Neural cell (in vitro differentiated cells): ENCODE measurements at regions not wholly inside any gene's neighbourhood (a gene's known extent, or its start where the extent isn't known, plus 50 kb on each side); places are given as distances from the start of the nearest gene placed in this dataset.

Experiments
- CTCF ChIP-seq: fragments of 450-650 bp; IDR thresholded peaks from 2 replicates; pipeline ENCODE4 v1.5.1; 2014; ENCODE audit warnings: antibody characterized with exemption, mild to moderate bottlenecking, moderate library complexity; ENCODE audit not compliant: poor library complexity, severe bottlenecking
- EP300 ChIP-seq: fragments of 450-650 bp; conservative IDR thresholded peaks from 2 replicates; pipeline ENCODE4 v1.6.1; 2014; ENCODE audit warnings: antibody characterized with exemption, mild to moderate bottlenecking, moderate library complexity; ENCODE audit not compliant: poor library complexity, severe bottlenecking
- EZH2 ChIP-seq: fragments of 200-600, 300-800 bp; shearing (Covaris generic), sonication (generic); IDR thresholded peaks from 2 replicates; pipeline ENCODE4 v1.6.1; 2014; ENCODE audit warnings: antibody characterized with exemption, low read length, borderline replicate concordance, mild to moderate bottlenecking; ENCODE audit not compliant: insufficient read depth, poor library complexity, severe bottlenecking
- MXI1 ChIP-seq: fragments of 450-650 bp; conservative IDR thresholded peaks from 2 replicates; pipeline ENCODE4 v1.6.1; 2014; ENCODE audit warnings: antibody characterized with exemption, mild to moderate bottlenecking; ENCODE audit not compliant: poor library complexity, severe bottlenecking
- POLR2AphosphoS5 ChIP-seq: IDR thresholded peaks from 2 replicates; pipeline ENCODE4 v1.6.1; 2012
- RAD21 ChIP-seq: fragments of 450-650 bp; conservative IDR thresholded peaks from 2 replicates; pipeline ENCODE4 v1.6.1; 2014; ENCODE audit warnings: antibody characterized with exemption, mild to moderate bottlenecking, moderate library complexity
- REST ChIP-seq: IDR thresholded peaks from 2 replicates; pipeline ENCODE4 v1.6.1; 2012; ENCODE audit warnings: borderline replicate concordance
- SMC3 ChIP-seq: fragments of 450-650 bp; conservative IDR thresholded peaks from 2 replicates; pipeline ENCODE4 v1.6.1; 2014; ENCODE audit warnings: antibody characterized with exemption, mild to moderate bottlenecking, moderate library complexity; ENCODE audit not compliant: poor library complexity
- TAF1 ChIP-seq: IDR thresholded peaks from 2 replicates; pipeline ENCODE4 v1.6.1; 2012; ENCODE audit warnings: low read depth

GRCh38 chr3:152148579-152148978 is 120.2 kb upstream of the MBNL1 start:
- TF ChIP-seq POLR2AphosphoS5 = no peak
- TF ChIP-seq CTCF = no peak
- no peak for TF ChIP-seq EZH2
- TF ChIP-seq EP300 = no peak
- TF ChIP-seq TAF1 = no peak
- TF ChIP-seq REST = no peak
- no peak for TF ChIP-seq RAD21
- TF ChIP-seq SMC3 = no peak
- TF ChIP-seq MXI1 = no peak
